WI38 (cell line): ENCODE measurements at regions not wholly inside any gene's neighbourhood (a gene's known extent, or its start where the extent isn't known, plus 50 kb on each side); places are given as distances from the start of the nearest gene placed in this dataset.

Experiments used
- H3K4me3 ChIP-seq: 2 replicates; pipeline ENCODE4 v1.5.1; 2011; ENCODE audit warnings: low read depth, mild to moderate bottlenecking, control low read depth, low read length
- CTCF ChIP-seq: IDR thresholded peaks from 2 replicates; pipeline ENCODE4 v1.5.1; 2012; ENCODE audit warnings: low read depth, mild to moderate bottlenecking, control low read depth, low read length

- no peak for TF ChIP-seq CTCF
- H3K4me3 ChIP-seq = no peak overlapping the region
Observed at GRCh38 chr18:4808891-4809290, 353.8 kb upstream of the DLGAP1 start.

GRCh38 chr18:4807604-4808293 is 352.6 kb upstream of the DLGAP1 start:
- TF ChIP-seq CTCF = no peak

GRCh38 chr18:4806331-4806730 is 351.2 kb upstream of the DLGAP1 start:
- TF ChIP-seq CTCF = no peak
- no peak overlapping the region for H3K4me3 ChIP-seq

More at GRCh38 chr18:4807604-4808293, 352.6 kb upstream of the DLGAP1 start:
- H3K4me3 ChIP-seq = no peak overlapping the region

- TF ChIP-seq CTCF = no peak
- H3K4me3 ChIP-seq = no peak overlapping the region
Observed at GRCh38 chr18:4802296-4802695, 347.2 kb upstream of the DLGAP1 start.

GRCh38 chr18:4801151-4801550 is 346.0 kb upstream of the DLGAP1 start:
- TF ChIP-seq CTCF = no peak
- H3K4me3 ChIP-seq = no peak overlapping the region

GRCh38 chr18:4797002-4797685 is 342.0 kb upstream of the DLGAP1 start:
- no peak overlapping the region for H3K4me3 ChIP-seq
- TF ChIP-seq CTCF = no peak

- H3K4me3 ChIP-seq = no peak overlapping the region
- no peak for TF ChIP-seq CTCF
Observed at GRCh38 chr18:4789506-4789905, 334.4 kb upstream of the DLGAP1 start.
